ENCODE measurements at regions not wholly inside any gene's neighbourhood (a gene's known extent, or its start where the extent isn't known, plus 50 kb on each side); places are given as distances from the start of the nearest gene placed in this dataset.

GRCh38 chr9:135290086-135290485 lies 189.5 kb upstream of the PPP1R26 start:
- no peaks in the 10 kb centered on the region for H3K79me2 ChIP-seq (ENCODE audit: control insufficient read depth, insufficient read depth, low read length)
- H3K4me1 ChIP-seq (ENCODE audit: control insufficient read depth in 2 of 2, insufficient read depth in 2 of 2, low read length in 2 of 2), result no peaks in the 10 kb centered on the region
- WGBS (ENCODE audit: insufficient coverage), result 78% methylated on average over 9 of the region's 9 CpGs
- no peak for TF ChIP-seq CTCF (IDR thresholded peaks at IDR 0.05)
- no peak for TF ChIP-seq EZH2 (IDR thresholded peaks at IDR 0.05; ENCODE audit: borderline replicate concordance, insufficient read depth, low read depth, low read length, poor library complexity, severe bottlenecking)
- peaks cover 21% of the 10 kb centered on the region for H3K27me3 Mint-ChIP-seq
- intact Hi-C loops (cut with micrococcal nuclease), result no loop called here
- H3K36me3 ChIP-seq (replicated peaks in 1 of 2; ENCODE audit: control extremely low read depth in 1 of 2, control insufficient read depth in 1 of 2, extremely low read depth in 1 of 2, insufficient read depth in 2 of 2, low read length in 1 of 2), result no peaks in the 10 kb centered on the region
- H3K4me2 ChIP-seq (replicated peaks; ENCODE audit: low read depth, low read length, poor library complexity, severe bottlenecking), result no peak overlapping the region
- DNase-seq (no peak), ATAC-seq (ENCODE audit: low read depth) (no peak)
- H3K9me3 Mint-ChIP-seq (ENCODE audit: insufficient read depth), result no peaks in the 10 kb centered on the region
- POLR2A ChIA-PET, result no interaction called here
- H2AFZ ChIP-seq (ENCODE audit: insufficient read depth, low read depth, low read length, poor library complexity, severe bottlenecking), result no peak overlapping the region
- peaks cover 0 to 12% (median 0%) of the 10 kb centered on the region in 3 donors for H3K9me3 ChIP-seq (ENCODE audit: control extremely low read depth in 1 of 3, control insufficient read depth in 2 of 3, insufficient read depth in 1 of 3, low read length in 2 of 3)
- H3K27ac ChIP-seq (ENCODE audit: low read length in 2 of 2), result no peak overlapping the region
- H3K27ac Mint-ChIP-seq, result no peak overlapping the region
- H4K20me1 ChIP-seq (ENCODE audit: control insufficient read depth, insufficient read depth, low read length, poor library complexity, severe bottlenecking), result no peaks in the 10 kb centered on the region
- CTCF ChIA-PET, result no interaction called here
- H3K4me1 Mint-ChIP-seq, result no peaks in the 10 kb centered on the region
- H3K9ac ChIP-seq (ENCODE audit: low read length), result no peak overlapping the region
- peaks cover 0 to 6% (median 0%) of the 10 kb centered on the region in 4 experiments for H3K27me3 ChIP-seq (replicated peaks in 1 of 4; ENCODE audit: control extremely low read depth in 1 of 4, control insufficient read depth in 3 of 4, insufficient read depth in 4 of 4, low read length in 3 of 4)
- H3K4me3 Mint-ChIP-seq, result no peak overlapping the region
- no peak overlapping the region for H3K4me3 ChIP-seq (ENCODE audit: control extremely low read depth in 1 of 5, extremely low read depth in 1 of 5, insufficient read depth in 1 of 5, low read depth in 2 of 5, low read length in 4 of 5)

GRCh38 chr9:135290566-135290965 lies 189.0 kb upstream of the PPP1R26 start:
- Mint-ChIP-seq H3K27me3 (peaks cover 21% of the 10 kb centered on the region), H3K27ac (no peak overlapping the region), H3K4me3 (no peak overlapping the region), H3K9me3 (ENCODE audit: insufficient read depth) (no peaks in the 10 kb centered on the region), H3K4me1 (no peaks in the 10 kb centered on the region)
- ATAC-seq (ENCODE audit: low read depth) (no peak), DNase-seq (no peak)
- Histone ChIP-seq H3K36me3 (replicated peaks in 1 of 2; ENCODE audit: control extremely low read depth in 1 of 2, control insufficient read depth in 1 of 2, extremely low read depth in 1 of 2, insufficient read depth in 2 of 2, low read length in 1 of 2) (no peaks in the 10 kb centered on the region), H2AFZ (ENCODE audit: insufficient read depth, low read depth, low read length, poor library complexity, severe bottlenecking) (no peak overlapping the region), H3K27me3 (replicated peaks in 1 of 4; ENCODE audit: control extremely low read depth in 1 of 4, control insufficient read depth in 3 of 4, insufficient read depth in 4 of 4, low read length in 3 of 4) (peaks cover 0 to 6% (median 0%) of the 10 kb centered on the region in 4 experiments), H3K27ac (ENCODE audit: low read length in 2 of 2) (no peak overlapping the region), H3K9ac (ENCODE audit: low read length) (no peak overlapping the region), H3K4me3 (ENCODE audit: control extremely low read depth in 1 of 5, extremely low read depth in 1 of 5, insufficient read depth in 1 of 5, low read depth in 2 of 5, low read length in 4 of 5) (no peak overlapping the region), H4K20me1 (ENCODE audit: control insufficient read depth, insufficient read depth, low read length, poor library complexity, severe bottlenecking) (no peaks in the 10 kb centered on the region), H3K4me2 (replicated peaks; ENCODE audit: low read depth, low read length, poor library complexity, severe bottlenecking) (no peak overlapping the region), H3K9me3 (ENCODE audit: control extremely low read depth in 1 of 3, control insufficient read depth in 2 of 3, insufficient read depth in 1 of 3, low read length in 2 of 3) (peaks cover 0 to 12% (median 0%) of the 10 kb centered on the region in 3 donors), H3K79me2 (ENCODE audit: control insufficient read depth, insufficient read depth, low read length) (no peaks in the 10 kb centered on the region), H3K4me1 (ENCODE audit: control insufficient read depth in 2 of 2, insufficient read depth in 2 of 2, low read length in 2 of 2) (no peaks in the 10 kb centered on the region)
- CTCF ChIA-PET, result no interaction called here
- 93% methylated on average over 3 of the region's 9 CpGs for WGBS (ENCODE audit: insufficient coverage)
- POLR2A ChIA-PET, result no interaction called here
- intact Hi-C loops (cut with micrococcal nuclease), result no loop called here
- no peak for TF ChIP-seq EZH2 (IDR thresholded peaks at IDR 0.05; ENCODE audit: borderline replicate concordance, insufficient read depth, low read depth, low read length, poor library complexity, severe bottlenecking)
- no peak for TF ChIP-seq CTCF (IDR thresholded peaks at IDR 0.05)
